ENCODE measurements at regions not wholly inside any gene's neighbourhood (a gene's known extent, or its start where the extent isn't known, plus 50 kb on each side); places are given as distances from the start of the nearest gene placed in this dataset.

DNA sequence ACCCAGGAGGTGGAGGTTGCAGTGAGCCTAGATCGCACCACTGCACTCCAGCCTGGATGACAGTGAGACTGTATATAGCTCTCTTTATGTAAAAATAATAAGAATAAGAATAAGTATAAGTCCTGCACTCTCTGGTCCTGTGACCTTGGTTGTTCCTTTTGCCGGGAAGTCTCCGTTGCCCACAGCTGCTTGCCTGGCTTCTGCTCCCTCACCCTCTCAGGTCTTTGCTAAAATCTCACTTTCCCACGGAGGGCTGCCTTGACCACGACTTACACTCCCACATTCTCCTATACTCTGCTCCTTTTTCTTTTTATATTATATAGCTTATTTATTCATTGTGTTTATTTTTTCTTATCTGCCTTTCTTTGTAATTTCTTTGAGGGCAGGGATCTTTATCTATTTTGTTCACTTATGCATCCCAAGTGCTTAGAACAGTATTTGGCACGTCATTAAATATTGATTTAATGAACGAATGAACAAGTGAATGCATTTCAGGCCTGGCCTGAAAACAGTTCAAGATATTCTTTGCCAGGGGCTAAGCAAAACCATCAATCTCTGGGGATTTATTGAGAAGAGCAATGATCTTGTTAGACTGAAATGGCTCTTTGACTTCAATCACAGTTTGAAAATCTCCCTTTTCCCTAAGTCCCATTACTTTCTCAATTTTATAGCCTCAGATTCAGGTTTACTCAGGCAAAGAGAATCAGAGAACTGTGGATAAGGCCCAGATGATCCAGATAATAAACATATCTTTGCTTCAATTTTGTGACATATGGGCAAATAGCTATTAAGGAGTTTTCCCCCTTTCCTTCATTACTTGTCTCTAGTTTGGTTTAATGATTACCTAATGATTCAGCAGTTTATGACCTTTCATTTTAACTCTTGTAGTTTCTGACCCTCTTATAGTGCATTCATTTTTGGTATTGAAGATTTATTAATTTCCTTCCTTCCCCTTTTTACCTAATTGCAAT lies 60.8 kb upstream of the TMC1 start:
- H3K4me3 ChIP-seq (ENCODE audit: low read length): no peak overlapping the region

DNA sequence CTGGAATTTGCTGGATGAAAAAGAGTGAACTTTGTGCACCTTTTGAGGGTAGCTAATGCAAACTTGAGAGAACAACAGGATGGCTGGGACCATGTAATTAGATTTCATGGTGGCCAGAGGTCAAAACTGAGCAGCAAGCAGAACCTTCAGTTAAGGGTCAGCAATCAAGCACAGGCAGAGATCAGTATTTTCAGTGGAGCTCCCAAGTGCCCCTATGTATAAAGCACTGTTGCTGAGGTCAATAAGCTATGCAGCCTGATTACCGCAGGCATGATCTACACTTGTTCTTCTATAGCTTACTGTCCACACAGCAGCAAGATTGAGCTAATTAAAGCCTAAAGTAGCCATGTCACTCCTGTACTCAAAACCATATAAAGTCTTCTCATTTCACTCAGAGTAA lies 62.1 kb upstream of the TMC1 start:
- H3K4me3 ChIP-seq (ENCODE audit: low read length): no peak overlapping the region
- POLR2A ChIA-PET: interaction anchor here (1.3 to 1.9 kb wide), 2 partner anchors 16 to 94 kb away, joined by 5 to 6 read pairs; partner anchors contain the start of gene ZFAND5
- intact Hi-C loops (cut with DNase I, micrococcal nuclease): no loop called here
- Mint-ChIP-seq H3K36me3 (ENCODE audit: low read depth) (no peaks in the 10 kb centered on the region), H3K4me1 (ENCODE audit: low read depth) (peaks cover 21% of the 10 kb centered on the region), H3K4me3 (no peak overlapping the region), H3K27me3 (no peaks in the 10 kb centered on the region), H3K9me3 (no peaks in the 10 kb centered on the region), H3K27ac (no peak overlapping the region)
- no peak overlapping the region for H3K27ac ChIP-seq (ENCODE audit: low read depth in 1 of 2, low read length in 2 of 2)
- TF ChIP-seq, protein P1, sequence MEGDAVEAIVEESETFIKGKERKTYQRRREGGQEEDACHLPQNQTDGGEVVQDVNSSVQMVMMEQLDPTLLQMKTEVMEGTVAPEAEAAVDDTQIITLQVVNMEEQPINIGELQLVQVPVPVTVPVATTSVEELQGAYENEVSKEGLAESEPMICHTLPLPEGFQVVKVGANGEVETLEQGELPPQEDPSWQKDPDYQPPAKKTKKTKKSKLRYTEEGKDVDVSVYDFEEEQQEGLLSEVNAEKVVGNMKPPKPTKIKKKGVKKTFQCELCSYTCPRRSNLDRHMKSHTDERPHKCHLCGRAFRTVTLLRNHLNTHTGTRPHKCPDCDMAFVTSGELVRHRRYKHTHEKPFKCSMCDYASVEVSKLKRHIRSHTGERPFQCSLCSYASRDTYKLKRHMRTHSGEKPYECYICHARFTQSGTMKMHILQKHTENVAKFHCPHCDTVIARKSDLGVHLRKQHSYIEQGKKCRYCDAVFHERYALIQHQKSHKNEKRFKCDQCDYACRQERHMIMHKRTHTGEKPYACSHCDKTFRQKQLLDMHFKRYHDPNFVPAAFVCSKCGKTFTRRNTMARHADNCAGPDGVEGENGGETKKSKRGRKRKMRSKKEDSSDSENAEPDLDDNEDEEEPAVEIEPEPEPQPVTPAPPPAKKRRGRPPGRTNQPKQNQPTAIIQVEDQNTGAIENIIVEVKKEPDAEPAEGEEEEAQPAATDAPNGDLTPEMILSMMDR (IDR thresholded peaks at IDR 0.05): no peak
- no peaks in the 10 kb centered on the region for H3K9me3 ChIP-seq (ENCODE audit: control insufficient read depth in 1 of 2, insufficient read depth in 1 of 2, low read length in 2 of 2)
- ATAC-seq (ENCODE audit: poor library complexity) (no peak), DNase-seq (no peak)
- no peaks in the 10 kb centered on the region for H3K4me1 ChIP-seq (ENCODE audit: insufficient read depth, low read length)
- CTCF ChIA-PET: no interaction called here
- H3K27me3 ChIP-seq (ENCODE audit: control insufficient read depth in 1 of 2, insufficient read depth in 2 of 2, low read length in 2 of 2): no peaks in the 10 kb centered on the region
- no peaks in the 10 kb centered on the region for H3K36me3 ChIP-seq (ENCODE audit: insufficient read depth, low read length)

More for the DNA sequence above, 60.8 kb upstream of the TMC1 start:
- DNase-seq (no peak), ATAC-seq (ENCODE audit: poor library complexity) (no peak)
- Histone ChIP-seq H3K27me3 (ENCODE audit: control insufficient read depth in 1 of 2, insufficient read depth in 2 of 2, low read length in 2 of 2) (no peaks in the 10 kb centered on the region), H3K9me3 (ENCODE audit: control insufficient read depth in 1 of 2, insufficient read depth in 1 of 2, low read length in 2 of 2) (no peaks in the 10 kb centered on the region), H3K4me1 (ENCODE audit: insufficient read depth, low read length) (no peaks in the 10 kb centered on the region), H3K27ac (ENCODE audit: low read depth in 1 of 2, low read length in 2 of 2) (no peak overlapping the region), H3K36me3 (ENCODE audit: insufficient read depth, low read length) (no peaks in the 10 kb centered on the region)
- H3K27me3 Mint-ChIP-seq: no peaks in the 10 kb centered on the region
- H3K9me3 Mint-ChIP-seq: no peaks in the 10 kb centered on the region
- ChIA-PET CTCF (no interaction called here), POLR2A (no interaction called here)
- H3K27ac Mint-ChIP-seq: no peak overlapping the region
- peaks cover 17% of the 10 kb centered on the region for H3K4me1 Mint-ChIP-seq (ENCODE audit: low read depth)
- TF ChIP-seq, protein P1 (IDR thresholded peaks at IDR 0.05): no peak
- H3K36me3 Mint-ChIP-seq (ENCODE audit: low read depth): no peaks in the 10 kb centered on the region
- no peak overlapping the region for H3K4me3 Mint-ChIP-seq
- intact Hi-C loops (cut with DNase I, micrococcal nuclease): no loop called here

DNA sequence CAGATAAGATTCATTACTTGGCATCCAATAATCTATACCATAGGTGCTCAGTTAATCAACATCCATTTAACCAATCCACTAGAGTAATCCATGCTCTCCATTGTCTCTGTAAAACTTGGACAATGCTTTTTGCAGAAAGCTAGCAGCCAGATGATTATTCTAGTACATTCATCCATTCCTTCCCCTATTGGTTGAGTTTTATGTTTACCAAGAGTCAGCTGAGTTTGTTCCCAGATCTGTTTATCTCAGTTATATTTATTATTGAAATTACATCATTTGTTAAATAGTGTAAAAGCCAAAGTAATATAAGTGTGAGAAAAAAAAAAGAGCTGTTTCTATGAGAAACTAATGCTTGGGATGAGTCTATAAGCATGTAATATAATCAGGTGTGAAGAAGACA lies 63.3 kb upstream of the TMC1 start:
- Histone ChIP-seq H3K27me3 (ENCODE audit: control insufficient read depth in 1 of 2, insufficient read depth in 2 of 2, low read length in 2 of 2) (no peaks in the 10 kb centered on the region), H3K36me3 (ENCODE audit: insufficient read depth, low read length) (no peaks in the 10 kb centered on the region), H3K4me1 (ENCODE audit: insufficient read depth, low read length) (no peaks in the 10 kb centered on the region), H3K27ac (ENCODE audit: low read depth in 1 of 2, low read length in 2 of 2) (no peak overlapping the region), H3K9me3 (ENCODE audit: control insufficient read depth in 1 of 2, insufficient read depth in 1 of 2, low read length in 2 of 2) (no peaks in the 10 kb centered on the region), H3K4me3 (ENCODE audit: low read length) (no peak overlapping the region)
- ATAC-seq (ENCODE audit: poor library complexity): no peak
- Mint-ChIP-seq H3K4me1 (ENCODE audit: low read depth) (peaks cover 21% of the 10 kb centered on the region), H3K36me3 (ENCODE audit: low read depth) (no peaks in the 10 kb centered on the region), H3K27ac (no peak overlapping the region), H3K27me3 (no peaks in the 10 kb centered on the region), H3K4me3 (no peak overlapping the region), H3K9me3 (no peaks in the 10 kb centered on the region)
- ChIA-PET POLR2A (interaction anchor here (1.3 to 1.9 kb wide), 2 partner anchors 14 to 93 kb away, joined by 5 to 6 read pairs; partner anchors contain the start of gene ZFAND5), CTCF (interaction anchor here (1.5 kb wide), 1 partner anchor 20 kb away, joined by 3 read pairs; no protein-coding TSS in a partner anchor)
- intact Hi-C loops (cut with DNase I, micrococcal nuclease): no loop called here
- DNase-seq: no peak
- TF ChIP-seq, protein P1 (IDR thresholded peaks at IDR 0.05): no peak
